ENCODE measurements at regions not wholly inside any gene's neighbourhood (a gene's known extent, or its start where the extent isn't known, plus 50 kb on each side); places are given as distances from the start of the nearest gene placed in this dataset.

- TF ChIP-seq CTCF (optimal IDR thresholded peaks at IDR 0.05 in 1 of 3, IDR thresholded peaks at IDR 0.05 in 1 of 3, conservative IDR thresholded peaks at IDR 0.05 in 1 of 3; ENCODE audit: extremely low read depth in 1 of 3, insufficient read depth in 2 of 3, low read length in 3 of 3) (no peak), EZH2 (IDR thresholded peaks at IDR 0.05; ENCODE audit: low read length) (no peak)
Observed at GRCh38 chr1:29620631-29621030, 384.3 kb downstream of the PTPRU start.

All from keratinocyte (primary cell).